Astrocyte (in vitro differentiated cells and primary cell): ENCODE measurements at regions not wholly inside any gene's neighbourhood (a gene's known extent, or its start where the extent isn't known, plus 50 kb on each side); places are given as distances from the start of the nearest gene placed in this dataset.

ENCODE experiments used
- DNase-seq: peaks from one replicate; pipeline ENCODE4 v3.0.0-alpha.2; 2010; ENCODE audit warnings: low read depth
- FAIRE-seq: peaks from 2 replicates; lab custom pipeline; 2011; peaks lifted over from hg19 to GRCh38; lab: Jason Lieb, UNC
- H2AFZ ChIP-seq: 2 replicates; pipeline ENCODE4 v1.6.0; 2012; ENCODE audit warnings: low read depth, low read length, inconsistent platforms
- H3K27ac ChIP-seq: 2 replicates; pipeline ENCODE4 v1.5.1; 2011; ENCODE audit warnings: low read depth, low read length, inconsistent platforms
- H3K27me3 ChIP-seq: 2 replicates; pipeline ENCODE4 v1.6.0; 2011; ENCODE audit warnings: low read length, inconsistent platforms; ENCODE audit not compliant: insufficient read depth
- H3K36me3 ChIP-seq: 2 replicates; pipeline ENCODE4 v1.5.1; 2011; ENCODE audit warnings: low read length, inconsistent platforms; ENCODE audit not compliant: insufficient read depth
- H3K4me1 ChIP-seq: 2 replicates; pipeline ENCODE4 v1.5.1; 2011; ENCODE audit warnings: low read length, inconsistent platforms; ENCODE audit not compliant: insufficient read depth
- H3K4me2 ChIP-seq: 2 replicates; pipeline ENCODE4 v1.6.0; 2012; ENCODE audit warnings: low read length, inconsistent platforms
- H3K4me3 ChIP-seq: 2 replicates; pipeline ENCODE4 v1.5.1; 2011; ENCODE audit warnings: low read depth, mild to moderate bottlenecking, low read length, inconsistent platforms; ENCODE audit not compliant: insufficient read depth
- H3K79me2 ChIP-seq: 2 replicates; pipeline ENCODE4 v1.6.0; 2012; ENCODE audit warnings: mild to moderate bottlenecking, low read length, inconsistent platforms; ENCODE audit not compliant: insufficient read depth
- H3K9ac ChIP-seq: 2 replicates; pipeline ENCODE4 v1.6.0; 2012; ENCODE audit warnings: mild to moderate bottlenecking, low read length, inconsistent platforms
- H3K9me3 ChIP-seq: 2 replicates; pipeline ENCODE4 v1.5.1; 2012; ENCODE audit warnings: low read depth, mild to moderate bottlenecking, low read length, inconsistent platforms; ENCODE audit not compliant: insufficient read depth
- H4K20me1 ChIP-seq: 2 replicates; pipeline ENCODE4 v1.6.0; 2012; ENCODE audit warnings: low read length, inconsistent platforms; ENCODE audit not compliant: insufficient read depth
- H3K27ac Mint-ChIP-seq: one replicate; pipeline ENCODE4 v1.8.0; 2021; ENCODE audit warnings: mild to moderate bottlenecking, mixed read lengths; ENCODE audit not compliant: unreplicated experiment
- H3K27me3 Mint-ChIP-seq: one replicate; pipeline ENCODE4 v1.8.0; 2021; ENCODE audit warnings: low read depth, mixed read lengths; ENCODE audit not compliant: unreplicated experiment
- H3K36me3 Mint-ChIP-seq: one replicate; pipeline ENCODE4 v1.8.0; 2021; ENCODE audit warnings: low read depth, mixed read lengths; ENCODE audit not compliant: unreplicated experiment
- H3K4me1 Mint-ChIP-seq: one replicate; pipeline ENCODE4 v1.8.0; 2021; ENCODE audit warnings: low read depth, mixed read lengths; ENCODE audit not compliant: unreplicated experiment
- H3K4me3 Mint-ChIP-seq: one replicate; pipeline ENCODE4 v1.8.0; 2021; ENCODE audit warnings: mild to moderate bottlenecking, moderate library complexity, mixed read lengths; ENCODE audit not compliant: unreplicated experiment
- H3K9me3 Mint-ChIP-seq: one replicate; pipeline ENCODE4 v1.8.0; 2021; ENCODE audit warnings: mild to moderate bottlenecking, mixed read lengths; ENCODE audit not compliant: unreplicated experiment
- CTCF ChIP-seq: IDR thresholded peaks from 2 replicates; pipeline ENCODE4 v1.5.1; 2011; ENCODE audit warnings: low read depth, mild to moderate bottlenecking, inconsistent platforms, low read length, moderate library complexity; ENCODE audit not compliant: insufficient read depth
- EZH2 ChIP-seq: IDR thresholded peaks from 2 replicates; pipeline ENCODE4 v1.6.1; 2012; ENCODE audit warnings: mild to moderate bottlenecking, low read length, inconsistent platforms; ENCODE audit not compliant: insufficient read depth

GRCh38 chr6:134585517-134585873 is 267.6 kb upstream of the SGK1 start:
- Mint-ChIP-seq H3K4me1 (peaks cover 14% of the 10 kb centered on the region), H3K27me3 (no peaks in the 10 kb centered on the region), H3K9me3 (no peaks in the 10 kb centered on the region), H3K27ac (no peak overlapping the region), H3K36me3 (no peaks in the 10 kb centered on the region), H3K4me3 (no peak overlapping the region)
- DNase-seq (no peak), FAIRE-seq (no peak)
- H3K9ac ChIP-seq, result no peak overlapping the region
- H3K27me3 ChIP-seq, result no peaks in the 10 kb centered on the region
- TF ChIP-seq EZH2 (no peak), CTCF (no peak)
- peaks cover 7% of the 10 kb centered on the region for H3K4me1 ChIP-seq
- H2AFZ ChIP-seq, result no peak overlapping the region
- no peak overlapping the region for H3K27ac ChIP-seq
- H3K4me3 ChIP-seq, result no peak overlapping the region
- no peaks in the 10 kb centered on the region for H4K20me1 ChIP-seq
- H3K4me2 ChIP-seq, result no peak overlapping the region
- no peaks in the 10 kb centered on the region for H3K36me3 ChIP-seq
- H3K79me2 ChIP-seq, result no peaks in the 10 kb centered on the region
- no peaks in the 10 kb centered on the region for H3K9me3 ChIP-seq

GRCh38 chr6:134584847-134585516 is 267.1 kb upstream of the SGK1 start:
- FAIRE-seq (no peak), DNase-seq (no peak)
- peaks cover 8% of the 10 kb centered on the region for H3K4me1 Mint-ChIP-seq
- no peaks in the 10 kb centered on the region for H3K27me3 Mint-ChIP-seq
- Histone ChIP-seq H3K27ac (no peak overlapping the region), H3K9me3 (no peaks in the 10 kb centered on the region), H3K4me1 (peaks cover 4% of the 10 kb centered on the region), H3K27me3 (no peaks in the 10 kb centered on the region), H3K9ac (no peak overlapping the region), H3K79me2 (no peaks in the 10 kb centered on the region), H2AFZ (no peak overlapping the region), H4K20me1 (no peaks in the 10 kb centered on the region), H3K4me2 (no peak overlapping the region), H3K4me3 (no peak overlapping the region), H3K36me3 (no peaks in the 10 kb centered on the region)
- no peak overlapping the region for H3K27ac Mint-ChIP-seq
- no peaks in the 10 kb centered on the region for H3K9me3 Mint-ChIP-seq
- no peak overlapping the region for H3K4me3 Mint-ChIP-seq
- no peak for TF ChIP-seq CTCF
- H3K36me3 Mint-ChIP-seq, result no peaks in the 10 kb centered on the region

GRCh38 chr6:134577998-134578397 is 260.1 kb upstream of the SGK1 start:
- no peak overlapping the region for H3K9ac ChIP-seq
- H3K4me3 ChIP-seq, result no peak overlapping the region
- H3K4me1 Mint-ChIP-seq, result no peaks in the 10 kb centered on the region
- no peak overlapping the region for H3K4me3 Mint-ChIP-seq
- no peaks in the 10 kb centered on the region for H3K36me3 ChIP-seq
- no peaks in the 10 kb centered on the region for H3K79me2 ChIP-seq
- no peaks in the 10 kb centered on the region for H3K36me3 Mint-ChIP-seq
- FAIRE-seq (no peak), DNase-seq (peak; percentile 4)
- H3K4me2 ChIP-seq, result no peak overlapping the region
- H3K27me3 ChIP-seq, result no peaks in the 10 kb centered on the region
- peak; percentile 7 for TF ChIP-seq CTCF
- TF ChIP-seq EZH2, result no peak
- H3K27ac ChIP-seq, result no peak overlapping the region
- H4K20me1 ChIP-seq, result no peaks in the 10 kb centered on the region
- no peaks in the 10 kb centered on the region for H3K27me3 Mint-ChIP-seq
- no peaks in the 10 kb centered on the region for H3K4me1 ChIP-seq
- no peak overlapping the region for H3K27ac Mint-ChIP-seq
- no peak overlapping the region for H2AFZ ChIP-seq
- no peaks in the 10 kb centered on the region for H3K9me3 ChIP-seq
- no peaks in the 10 kb centered on the region for H3K9me3 Mint-ChIP-seq
